Retinal pigment epithelial cell (primary cell): ENCODE measurements at regions not wholly inside any gene's neighbourhood (a gene's known extent, or its start where the extent isn't known, plus 50 kb on each side); places are given as distances from the start of the nearest gene placed in this dataset.
"Not testable (repeated sequence)": the region's sequence is repeated elsewhere in the genome, so short reads cannot be mapped to it uniquely, and the experiment has no call there.

Experiments used
- DNase-seq: peaks from one replicate; pipeline ENCODE4 v3.0.0-alpha.2; 2010; ENCODE audit warnings: low read depth
- H3K4me3 ChIP-seq: 2 replicates; pipeline ENCODE4 v1.5.1; 2011; ENCODE audit warnings: mild to moderate bottlenecking, low read length, control low read depth, moderate library complexity
- CTCF ChIP-seq: conservative IDR thresholded peaks from 2 replicates; pipeline ENCODE4 v1.5.1; 2011; ENCODE audit warnings: low read depth, low read length, control low read depth, inconsistent platforms

DNA sequence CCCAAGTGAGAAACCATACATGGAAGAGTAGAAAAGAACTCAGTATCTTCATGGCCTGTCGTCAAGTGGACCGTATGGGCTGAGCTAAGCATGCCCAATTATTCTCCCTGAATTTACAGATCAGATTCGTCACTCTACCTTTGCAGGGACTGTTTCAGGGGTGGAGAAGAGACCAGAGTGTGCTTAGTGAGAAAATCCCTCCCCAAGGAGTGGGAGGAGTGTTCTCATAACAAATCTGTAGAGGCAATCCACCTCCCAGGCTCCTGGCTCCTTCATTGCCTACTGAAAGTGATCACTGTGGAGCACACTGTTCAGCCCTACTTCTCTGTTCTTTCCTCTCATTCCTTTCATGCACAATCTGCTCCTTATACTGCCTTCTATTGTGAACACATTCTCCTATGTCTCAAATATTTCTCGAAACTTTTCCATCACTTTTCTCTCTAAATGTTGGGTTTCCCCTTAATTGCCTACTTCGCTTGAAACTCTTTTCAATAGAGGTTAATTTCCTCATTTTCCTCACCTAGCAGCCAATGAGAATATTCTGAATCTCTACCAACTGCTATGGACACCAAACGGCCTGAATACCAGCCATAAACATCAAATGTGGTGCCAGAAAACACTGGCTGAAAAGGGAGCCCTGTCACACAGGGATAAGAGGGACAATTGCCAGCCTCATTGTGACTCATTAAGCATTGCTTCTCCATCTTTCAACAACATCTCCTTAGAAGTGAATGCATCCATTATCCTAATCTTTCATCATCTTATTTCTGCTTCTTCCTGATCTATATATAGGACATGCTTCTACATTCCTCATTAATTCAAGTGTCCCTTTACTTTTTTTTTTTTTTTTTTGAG lies 398.3 kb downstream of the UTRN start:
- no peak for TF ChIP-seq CTCF
- no peak overlapping the region for H3K4me3 ChIP-seq
- DNase-seq: no peak

- H3K4me3 ChIP-seq: no peak overlapping the region
- no peak for DNase-seq
- TF ChIP-seq CTCF: no peak
Observed at GRCh38 chr6:144688713-144689112, 403.6 kb downstream of the UTRN start.

DNA sequence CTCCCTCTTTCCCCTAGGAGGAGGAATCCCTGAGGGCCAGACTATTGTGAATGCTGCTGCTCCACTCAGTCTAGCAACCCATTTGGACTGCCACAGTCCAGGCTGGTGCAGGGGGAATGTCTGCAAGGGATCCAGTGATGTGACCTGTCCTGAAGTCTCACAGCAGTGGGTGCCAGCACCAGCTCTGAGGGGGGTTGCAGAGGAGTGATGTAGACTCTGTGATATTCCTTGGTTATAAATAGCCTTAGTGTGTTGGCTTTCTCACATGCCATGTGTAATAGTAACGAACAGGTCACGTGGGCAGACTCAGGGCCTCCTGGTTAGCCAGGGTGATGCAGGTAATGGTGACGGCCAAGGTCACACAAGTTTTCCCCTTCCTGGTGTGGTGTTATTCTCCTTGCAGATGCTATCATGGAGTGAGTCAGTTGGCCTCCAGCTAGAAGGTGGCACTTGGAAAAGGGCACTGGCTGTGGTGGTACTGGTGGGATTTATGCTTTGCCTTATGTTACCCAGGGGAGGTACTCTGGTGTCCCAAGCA lies 404.4 kb downstream of the UTRN start:
- TF ChIP-seq CTCF: no peak
- H3K4me3 ChIP-seq: no peak overlapping the region
- DNase-seq: no peak

DNA sequence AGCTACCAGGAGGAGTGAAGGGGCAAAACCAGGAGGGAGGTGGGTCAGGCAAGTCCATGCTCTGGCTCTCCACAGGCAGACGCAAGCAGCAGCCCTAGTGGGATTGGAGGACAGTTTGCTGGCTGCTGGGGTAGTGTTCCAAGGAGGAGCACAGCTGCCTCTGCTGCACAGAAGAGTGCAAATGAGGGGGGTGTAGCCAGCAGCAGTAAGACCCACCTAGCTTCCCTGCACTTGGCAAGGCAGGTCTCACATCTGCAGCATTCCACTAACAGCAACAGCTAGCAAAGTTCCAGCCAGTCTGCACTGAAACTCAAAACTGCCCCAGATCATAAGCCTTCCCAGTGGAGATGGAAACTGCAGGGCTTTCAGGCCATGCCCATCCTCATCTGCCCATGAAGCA lies 405.0 kb downstream of the UTRN start:
- H3K4me3 ChIP-seq: no peak overlapping the region
- no peak for TF ChIP-seq CTCF
- no peak for DNase-seq

DNA sequence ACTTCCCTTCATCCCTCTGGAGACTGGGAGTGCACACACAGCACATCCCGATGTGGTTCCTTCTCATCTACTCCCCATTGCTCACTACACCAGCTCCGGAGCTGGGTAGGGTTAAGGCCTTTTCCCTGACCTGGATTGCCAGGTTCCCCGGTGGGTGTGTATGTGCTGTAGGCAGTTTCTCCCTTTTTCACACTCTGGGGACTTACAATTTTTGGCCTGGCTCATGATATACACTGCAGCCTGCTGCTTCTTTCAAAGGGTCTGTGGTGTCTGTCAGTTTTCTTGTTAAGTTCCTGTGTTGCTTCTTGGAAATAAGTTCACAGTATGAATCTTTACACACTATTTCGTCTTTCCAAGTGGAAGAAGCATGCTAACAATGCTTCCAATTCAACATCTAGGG lies 405.5 kb downstream of the UTRN start:
- no peak for TF ChIP-seq CTCF
- no peak for DNase-seq

GRCh38 chr6:144692050-144692449 lies 406.9 kb downstream of the UTRN start:
- DNase-seq, H3K4me3 ChIP-seq: not testable (repeated sequence)

More for the DNA sequence above, 405.5 kb downstream of the UTRN start:
- H3K4me3 ChIP-seq: no peak overlapping the region

- no peak overlapping the region for H3K4me3 ChIP-seq
- DNase-seq: no peak
- no peak for TF ChIP-seq CTCF
Observed at GRCh38 chr6:144695858-144696533, 410.9 kb downstream of the UTRN start.
